PC-3 (cell line): ENCODE measurements at regions not wholly inside any gene's neighbourhood (a gene's known extent, or its start where the extent isn't known, plus 50 kb on each side); places are given as distances from the start of the nearest gene placed in this dataset.

Source experiments
- EZH2 ChIP-seq: fragments of 300-600 bp; sonication (generic); IDR thresholded peaks from one replicate; pipeline ENCODE4 v1.6.1; 2017; ENCODE audit warnings: antibody characterized with exemption, mild to moderate bottlenecking, low read length; ENCODE audit not compliant: unreplicated experiment
- EZH2phosphoT487 ChIP-seq: fragments of 300-600 bp; sonication (generic); IDR thresholded peaks from 2 replicates; pipeline ENCODE4 v1.6.1; 2018; ENCODE audit warnings: mild to moderate bottlenecking, antibody characterized with exemption, low read length, borderline replicate concordance
- TF ChIP-seq, protein P1 (sequence below): fragments of 300-600 bp; sonication (generic); conservative IDR thresholded peaks from 2 replicates; pipeline ENCODE4 v1.5.1; 2017; ENCODE audit warnings: antibody characterized with exemption, low read depth, mild to moderate bottlenecking, low read length

DNA sequence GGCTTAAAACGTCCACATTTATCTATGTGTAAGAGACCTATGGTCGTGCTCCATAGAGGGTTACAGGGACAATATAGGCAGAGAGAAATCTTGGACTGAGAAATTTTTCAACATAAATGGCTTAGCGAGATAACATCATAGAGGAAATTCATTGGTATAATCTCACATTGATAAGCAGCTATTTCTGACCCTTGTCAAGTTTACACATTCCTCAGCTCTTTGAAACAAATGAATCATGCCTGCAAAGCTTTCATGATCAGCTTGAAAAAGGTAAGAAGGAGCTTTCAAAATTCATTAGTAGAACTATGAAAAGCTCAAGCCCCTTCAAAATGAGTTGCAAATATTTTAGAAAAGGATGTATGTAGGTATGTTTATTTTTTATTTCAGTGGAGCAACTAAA, 478.8 kb downstream of the NEBL start:
- TF ChIP-seq, protein P1, sequence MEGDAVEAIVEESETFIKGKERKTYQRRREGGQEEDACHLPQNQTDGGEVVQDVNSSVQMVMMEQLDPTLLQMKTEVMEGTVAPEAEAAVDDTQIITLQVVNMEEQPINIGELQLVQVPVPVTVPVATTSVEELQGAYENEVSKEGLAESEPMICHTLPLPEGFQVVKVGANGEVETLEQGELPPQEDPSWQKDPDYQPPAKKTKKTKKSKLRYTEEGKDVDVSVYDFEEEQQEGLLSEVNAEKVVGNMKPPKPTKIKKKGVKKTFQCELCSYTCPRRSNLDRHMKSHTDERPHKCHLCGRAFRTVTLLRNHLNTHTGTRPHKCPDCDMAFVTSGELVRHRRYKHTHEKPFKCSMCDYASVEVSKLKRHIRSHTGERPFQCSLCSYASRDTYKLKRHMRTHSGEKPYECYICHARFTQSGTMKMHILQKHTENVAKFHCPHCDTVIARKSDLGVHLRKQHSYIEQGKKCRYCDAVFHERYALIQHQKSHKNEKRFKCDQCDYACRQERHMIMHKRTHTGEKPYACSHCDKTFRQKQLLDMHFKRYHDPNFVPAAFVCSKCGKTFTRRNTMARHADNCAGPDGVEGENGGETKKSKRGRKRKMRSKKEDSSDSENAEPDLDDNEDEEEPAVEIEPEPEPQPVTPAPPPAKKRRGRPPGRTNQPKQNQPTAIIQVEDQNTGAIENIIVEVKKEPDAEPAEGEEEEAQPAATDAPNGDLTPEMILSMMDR, result no peak
- TF ChIP-seq EZH2 (no peak), EZH2phosphoT487 (no peak)
